SK-MEL-5 (cell line): ENCODE measurements at regions not wholly inside any gene's neighbourhood (a gene's known extent, or its start where the extent isn't known, plus 50 kb on each side); places are given as distances from the start of the nearest gene placed in this dataset.
A peak's percentile ranks its signal among the peaks of the same experiment; 100 is the strongest.

Experiments
- DNase-seq: peaks from one replicate; pipeline ENCODE4 v3.0.0-alpha.2; 2016; ENCODE audit warnings: low read depth, low spot score
- in situ Hi-C: cut with HindIII; loops from 2 replicates; pipeline ENCODE4 v1.10.0; 2016; ENCODE audit warnings: low sequenced_read_pairs, high pct_unique_total_duplicates, low pct_unique_long_range_greater_than_20kb

- in situ Hi-C loops = no loop called here
- DNase-seq = no peak
Measured at GRCh38 chr1:8191474-8191873, 126.4 kb upstream of the SLC45A1 start.

GRCh38 chr1:8189931-8190483, 127.9 kb upstream of the SLC45A1 start:
- no peak for DNase-seq
- in situ Hi-C loops = no loop called here

- in situ Hi-C loops = no loop called here
- no peak for DNase-seq
Measured at GRCh38 chr1:8185400-8185799, 132.5 kb upstream of the SLC45A1 start.

GRCh38 chr1:8184301-8184700, 133.6 kb upstream of the SLC45A1 start:
- DNase-seq = no peak
- in situ Hi-C loops = no loop called here

- in situ Hi-C loops = no loop called here
- no peak for DNase-seq
Measured at GRCh38 chr1:8182034-8182761, 135.7 kb upstream of the SLC45A1 start.

- in situ Hi-C loops = no loop called here
- no peak for DNase-seq
Measured at GRCh38 chr1:8179132-8179793, 138.7 kb upstream of the SLC45A1 start.

GRCh38 chr1:8176279-8176678, 141.6 kb upstream of the SLC45A1 start:
- no peak for DNase-seq
- in situ Hi-C loops = no loop called here

- in situ Hi-C loops = no loop called here
- no peak for DNase-seq
Measured at GRCh38 chr1:8174807-8175206, 143.1 kb upstream of the SLC45A1 start.

- in situ Hi-C loops = no loop called here
- DNase-seq = no peak
Measured at GRCh38 chr1:8171751-8172464, 145.8 kb upstream of the ERRFI1 start.

GRCh38 chr1:8170059-8170835, 144.1 kb upstream of the ERRFI1 start:
- in situ Hi-C loops = no loop called here

GRCh38 chr1:8169364-8170058, 143.4 kb upstream of the ERRFI1 start:
- peak; percentile 38 for DNase-seq
- in situ Hi-C loops = no loop called here

More at GRCh38 chr1:8170059-8170835, 144.1 kb upstream of the ERRFI1 start:
- no peak for DNase-seq

GRCh38 chr1:8167936-8168335, 141.8 kb upstream of the ERRFI1 start:
- DNase-seq = no peak
- in situ Hi-C loops = no loop called here

GRCh38 chr1:8166406-8166805, 140.3 kb upstream of the ERRFI1 start:
- in situ Hi-C loops = no loop called here
- no peak for DNase-seq

- in situ Hi-C loops = no loop called here
- DNase-seq = peak; percentile 49
Measured at GRCh38 chr1:8165595-8166360, 139.7 kb upstream of the ERRFI1 start.

- no peak for DNase-seq
- in situ Hi-C loops = no loop called here
Measured at GRCh38 chr1:8164670-8165069, 138.6 kb upstream of the ERRFI1 start.

- in situ Hi-C loops = no loop called here
- no peak for DNase-seq
Measured at GRCh38 chr1:8163039-8163438, 136.9 kb upstream of the ERRFI1 start.

GRCh38 chr1:8162168-8162567, 136.1 kb upstream of the ERRFI1 start:
- DNase-seq = no peak
- in situ Hi-C loops = no loop called here
